H9 (cell line): ENCODE measurements at regions not wholly inside any gene's neighbourhood (a gene's known extent, or its start where the extent isn't known, plus 50 kb on each side); places are given as distances from the start of the nearest gene placed in this dataset.

Experiments used
- DNase-seq: peaks from one replicate; pipeline ENCODE4 v3.0.0-alpha.2; 2017
- H2AFZ ChIP-seq: one replicate; pipeline ENCODE4 v1.6.1; 2013; ENCODE audit warnings: mild to moderate bottlenecking, low read length, control low read depth, moderate library complexity
- H2AK5ac ChIP-seq: 2 replicates; pipeline ENCODE4 v1.6.1; 2013; ENCODE audit warnings: low read length, control low read depth, mixed read lengths; ENCODE audit not compliant: insufficient read length
- H2BK120ac ChIP-seq: one replicate; pipeline ENCODE4 v1.6.1; 2013; ENCODE audit warnings: low read depth, mild to moderate bottlenecking, low read length, control low read depth, inconsistent platforms; ENCODE audit not compliant: poor library complexity, severe bottlenecking
- H2BK12ac ChIP-seq: 2 replicates; pipeline ENCODE4 v1.6.1; 2013; ENCODE audit warnings: low read length, control low read depth, mixed read lengths, low read depth; ENCODE audit not compliant: insufficient read length
- H2BK15ac ChIP-seq: 2 replicates; pipeline ENCODE4 v1.6.1; 2013; ENCODE audit warnings: low read depth, low read length, control low read depth
- H2BK20ac ChIP-seq: one replicate; pipeline ENCODE4 v1.6.1; 2013; ENCODE audit warnings: low read depth, mild to moderate bottlenecking, low read length, control low read depth, inconsistent platforms; ENCODE audit not compliant: poor library complexity, severe bottlenecking
- H2BK5ac ChIP-seq: 2 replicates; pipeline ENCODE4 v1.6.1; 2013; ENCODE audit warnings: low read length, control low read depth, mixed read lengths; ENCODE audit not compliant: insufficient read length
- H3K14ac ChIP-seq: 2 replicates; pipeline ENCODE4 v1.6.1; 2013; ENCODE audit warnings: low read length, control low read depth; ENCODE audit not compliant: insufficient read depth
- H3K18ac ChIP-seq: 2 replicates; pipeline ENCODE4 v1.6.1; 2013; ENCODE audit warnings: low read depth, mild to moderate bottlenecking, mixed read lengths, low read length, control low read depth; ENCODE audit not compliant: insufficient read length
- H3K23ac ChIP-seq: 2 replicates; pipeline ENCODE4 v1.6.1; 2013; ENCODE audit warnings: low read length, control low read depth, mixed read lengths, low read depth; ENCODE audit not compliant: insufficient read length
- H3K23me2 ChIP-seq: 2 replicates; pipeline ENCODE4 v1.6.1; 2013; ENCODE audit warnings: low read depth, mild to moderate bottlenecking, mixed read lengths, low read length, control low read depth; ENCODE audit not compliant: insufficient read length, poor library complexity, severe bottlenecking
- H3K27ac ChIP-seq: 2 replicates; pipeline ENCODE4 v1.5.1; 2013; ENCODE audit warnings: low read length, control low read depth, mixed read lengths, low read depth; ENCODE audit not compliant: insufficient read length
- H3K27me3 ChIP-seq: 2 replicates; pipeline ENCODE4 v1.6.1; 2013; ENCODE audit warnings: low read length, control low read depth, inconsistent platforms; ENCODE audit not compliant: insufficient read depth
- H3K4ac ChIP-seq: 2 replicates; pipeline ENCODE4 v1.6.1; 2013; ENCODE audit warnings: low read depth, mild to moderate bottlenecking, control low read depth, inconsistent platforms, low read length, moderate library complexity
- H3K4me1 ChIP-seq: 2 replicates; pipeline ENCODE4 v1.6.1; 2013; ENCODE audit warnings: low read length, control low read depth, inconsistent platforms; ENCODE audit not compliant: insufficient read depth
- H3K4me2 ChIP-seq: 2 replicates; pipeline ENCODE4 v1.6.1; 2013; ENCODE audit warnings: low read length, control low read depth, mixed read lengths; ENCODE audit not compliant: insufficient read length, insufficient read depth
- H3K56ac ChIP-seq: 2 replicates; pipeline ENCODE4 v1.6.1; 2013; ENCODE audit warnings: low read depth, mild to moderate bottlenecking, mixed read lengths, low read length, control low read depth; ENCODE audit not compliant: insufficient read length
- H3K79me1 ChIP-seq: 2 replicates; pipeline ENCODE4 v1.6.1; 2013; ENCODE audit warnings: low read depth, mild to moderate bottlenecking, moderate library complexity, low read length, control low read depth, inconsistent platforms; ENCODE audit not compliant: insufficient read depth, poor library complexity, severe bottlenecking
- H3K79me2 ChIP-seq: 2 replicates; pipeline ENCODE4 v1.6.1; 2013; ENCODE audit warnings: low read length, control low read depth, inconsistent platforms; ENCODE audit not compliant: insufficient read depth
- H3K9ac ChIP-seq: 2 replicates; pipeline ENCODE4 v1.6.1; 2013; ENCODE audit warnings: low read length, control low read depth, mixed read lengths; ENCODE audit not compliant: insufficient read length; ENCODE audit errors: extremely low read depth
- H3K9me3 ChIP-seq: one replicate; pipeline ENCODE4 v1.6.1; 2013; ENCODE audit warnings: low read depth, low read length, inconsistent platforms; ENCODE audit not compliant: control insufficient read depth
- H3T11ph ChIP-seq: one replicate; pipeline ENCODE4 v1.6.1; 2013; ENCODE audit warnings: mild to moderate bottlenecking, low read length, control low read depth, inconsistent platforms
- H4K20me1 ChIP-seq: one replicate; pipeline ENCODE4 v1.6.1; 2013; ENCODE audit not compliant: control insufficient read depth, insufficient read length, insufficient read depth
- H4K5ac ChIP-seq: 2 replicates; pipeline ENCODE4 v1.6.1; 2013; ENCODE audit warnings: low read depth, mild to moderate bottlenecking, mixed read lengths, low read length, control low read depth; ENCODE audit not compliant: insufficient read length
- H4K8ac ChIP-seq: replicated peaks from 2 replicates; pipeline ENCODE4 v1.6.1; 2013; ENCODE audit warnings: low read length, control low read depth, mixed read lengths, low read depth; ENCODE audit not compliant: insufficient read length
- H4K91ac ChIP-seq: 2 replicates; pipeline ENCODE4 v1.6.1; 2013; ENCODE audit warnings: low read depth, mild to moderate bottlenecking, moderate library complexity, mixed read lengths, low read length, control low read depth; ENCODE audit not compliant: insufficient read length
- H3K27ac Mint-ChIP-seq, 3 experiments: 2 replicates in 2 of 3; 3 replicates in 1 of 3; pipeline ENCODE4 v1.8.0; 2020 to 2021; ENCODE audit warnings: mixed read lengths in 3 of 3, mild to moderate bottlenecking in 1 of 3, moderate library complexity in 1 of 3
- H3K27me3 Mint-ChIP-seq: 2 replicates; pipeline ENCODE4 v1.8.0; 2021; ENCODE audit warnings: low read depth, mild to moderate bottlenecking, moderate library complexity, mixed read lengths
- H3K36me3 Mint-ChIP-seq, 3 experiments: 2 replicates in 2 of 3; 3 replicates in 1 of 3; pipeline ENCODE4 v1.8.0; 2020 to 2021; ENCODE audit warnings: low read depth in 3 of 3, mixed read lengths in 3 of 3; ENCODE audit not compliant: insufficient read depth in 1 of 3
- H3K4me1 Mint-ChIP-seq, 2 experiments: 2 replicates each; pipeline ENCODE4 v1.8.0; 2020; ENCODE audit warnings: mixed read lengths in 2 of 2
- H3K4me3 Mint-ChIP-seq, 2 experiments: 2 replicates in 1 of 2; 3 replicates in 1 of 2; pipeline ENCODE4 v1.8.0; 2020 to 2021; ENCODE audit warnings: mild to moderate bottlenecking in 2 of 2, mixed read lengths in 2 of 2, moderate library complexity in 1 of 2
- H3K9me3 Mint-ChIP-seq, 2 experiments: 2 replicates in 1 of 2; 3 replicates in 1 of 2; pipeline ENCODE4 v1.8.0; 2020; ENCODE audit warnings: mild to moderate bottlenecking in 2 of 2, mixed read lengths in 2 of 2, moderate library complexity in 1 of 2
- WGBS: extraction: QIAGEN DNeasy Blood & Tissue Kit; methylation state at CpG from one replicate; pipeline ENCODE4 v1.1.7; 2013; ENCODE audit warnings: missing lambda C conversion rate, low lambda C conversion rate, mixed read lengths; ENCODE audit not compliant: insufficient read length; ENCODE audit errors: extremely low coverage; 5-methylcytosine and 5-hydroxymethylcytosine counted together
- TF ChIP-seq, protein P1 (sequence below): fragments of 200-600 bp; sonication (generic); conservative IDR thresholded peaks from 3 replicates; pipeline ENCODE4 v1.8.0; 2021; ENCODE audit warnings: antibody characterized with exemption, mild to moderate bottlenecking

DNA sequence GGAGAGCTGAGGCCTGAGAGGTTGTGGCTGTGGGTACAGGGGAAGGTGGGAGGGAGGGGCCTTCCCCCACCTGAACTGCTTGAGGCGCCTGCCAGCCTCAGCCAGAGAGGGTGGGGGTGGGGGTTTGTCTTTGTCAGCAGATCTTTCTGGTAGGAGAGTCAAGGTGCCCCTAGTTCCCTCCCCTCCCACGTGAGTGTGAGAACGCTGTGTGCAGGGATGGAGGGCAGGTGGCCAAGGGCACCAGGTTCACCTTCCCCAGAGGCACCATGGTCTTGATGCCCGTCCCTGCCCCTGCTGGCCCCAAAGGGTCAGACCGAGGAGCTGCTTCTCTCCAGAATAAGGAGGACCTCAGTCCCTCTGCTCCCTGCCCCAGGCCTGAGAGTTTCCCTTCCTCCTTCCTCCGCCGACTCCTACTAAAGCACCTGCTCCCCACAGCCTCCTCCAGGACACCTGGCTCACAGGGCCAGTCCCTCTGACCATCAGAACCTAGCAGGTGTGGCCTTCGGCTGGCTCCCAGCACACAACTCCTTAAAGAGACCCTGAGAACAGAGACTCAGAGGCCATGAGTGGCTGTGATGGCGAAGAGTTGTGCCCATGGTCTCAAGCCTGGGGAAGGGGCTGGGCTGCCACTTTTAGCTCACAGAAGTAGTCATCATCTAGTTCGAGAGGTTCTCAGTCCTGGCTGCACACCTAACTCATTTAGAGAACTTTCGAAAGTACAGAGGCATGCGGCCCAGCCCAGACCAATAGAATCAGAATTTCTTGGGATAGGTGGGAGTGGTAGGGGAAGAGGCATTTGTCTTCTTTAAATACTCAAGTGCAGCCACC, 113.2 kb upstream of the LHX1 start:
- no peak overlapping the region for H2BK12ac ChIP-seq
- peak overlapping the region; percentile 6; the same call in 1 of the 2 replicates for H3K14ac ChIP-seq
- peaks cover 25 to 42% of the 10 kb centered on the region in 2 experiments for H3K4me1 Mint-ChIP-seq
- no peak overlapping the region for H3K27ac ChIP-seq
- H3K23me2 ChIP-seq = no peaks in the 10 kb centered on the region
- H3K27me3 Mint-ChIP-seq = peaks cover 16% of the 10 kb centered on the region
- no peak overlapping the region for H2BK15ac ChIP-seq
- H3K18ac ChIP-seq = no peak overlapping the region
- H3K9me3 ChIP-seq = no peaks in the 10 kb centered on the region
- H2BK5ac ChIP-seq = no peak overlapping the region
- H4K5ac ChIP-seq = no peak overlapping the region
- H3K4ac ChIP-seq = no peak overlapping the region
- no peak overlapping the region for H4K8ac ChIP-seq
- no CpG with 5 or more reads among the region's 12 CpGs for WGBS
- H3K36me3 Mint-ChIP-seq = no peaks in the 10 kb centered on the region
- no peak overlapping the region for H3K4me3 Mint-ChIP-seq
- no peak overlapping the region for H2AFZ ChIP-seq
- H3K4me2 ChIP-seq = no peak overlapping the region
- no peaks in the 10 kb centered on the region for H4K20me1 ChIP-seq
- no peak for DNase-seq
- no peak overlapping the region for H2BK20ac ChIP-seq
- H3K56ac ChIP-seq = no peak overlapping the region
- TF ChIP-seq, protein P1, sequence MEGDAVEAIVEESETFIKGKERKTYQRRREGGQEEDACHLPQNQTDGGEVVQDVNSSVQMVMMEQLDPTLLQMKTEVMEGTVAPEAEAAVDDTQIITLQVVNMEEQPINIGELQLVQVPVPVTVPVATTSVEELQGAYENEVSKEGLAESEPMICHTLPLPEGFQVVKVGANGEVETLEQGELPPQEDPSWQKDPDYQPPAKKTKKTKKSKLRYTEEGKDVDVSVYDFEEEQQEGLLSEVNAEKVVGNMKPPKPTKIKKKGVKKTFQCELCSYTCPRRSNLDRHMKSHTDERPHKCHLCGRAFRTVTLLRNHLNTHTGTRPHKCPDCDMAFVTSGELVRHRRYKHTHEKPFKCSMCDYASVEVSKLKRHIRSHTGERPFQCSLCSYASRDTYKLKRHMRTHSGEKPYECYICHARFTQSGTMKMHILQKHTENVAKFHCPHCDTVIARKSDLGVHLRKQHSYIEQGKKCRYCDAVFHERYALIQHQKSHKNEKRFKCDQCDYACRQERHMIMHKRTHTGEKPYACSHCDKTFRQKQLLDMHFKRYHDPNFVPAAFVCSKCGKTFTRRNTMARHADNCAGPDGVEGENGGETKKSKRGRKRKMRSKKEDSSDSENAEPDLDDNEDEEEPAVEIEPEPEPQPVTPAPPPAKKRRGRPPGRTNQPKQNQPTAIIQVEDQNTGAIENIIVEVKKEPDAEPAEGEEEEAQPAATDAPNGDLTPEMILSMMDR = no peak
- H3K4me1 ChIP-seq = no peaks in the 10 kb centered on the region
- H2AK5ac ChIP-seq = no peak overlapping the region
- H3K9me3 Mint-ChIP-seq = no peaks in the 10 kb centered on the region; a peak in 1 of 5 replicates
- no peak overlapping the region for H2BK120ac ChIP-seq
- no peaks in the 10 kb centered on the region for H3K27me3 ChIP-seq
- H3K9ac ChIP-seq = no peak overlapping the region
- no peak overlapping the region for H3K23ac ChIP-seq
- no peak overlapping the region for H3T11ph ChIP-seq
- no peaks in the 10 kb centered on the region for H3K79me1 ChIP-seq
- no peaks in the 10 kb centered on the region for H3K79me2 ChIP-seq
- H4K91ac ChIP-seq = no peak overlapping the region
- peak overlapping the region in 2 of 3 experiments; percentile 81 to 86; a peak in 2 of 7 replicates for H3K27ac Mint-ChIP-seq
